Fibroblast of skin of right quadriceps (primary cell): ENCODE measurements at regions not wholly inside any gene's neighbourhood (a gene's known extent, or its start where the extent isn't known, plus 50 kb on each side); places are given as distances from the start of the nearest gene placed in this dataset.

Experiments
- DNase-seq: peaks from one replicate; pipeline ENCODE4 v3.0.0-alpha.2; 2013

DNA sequence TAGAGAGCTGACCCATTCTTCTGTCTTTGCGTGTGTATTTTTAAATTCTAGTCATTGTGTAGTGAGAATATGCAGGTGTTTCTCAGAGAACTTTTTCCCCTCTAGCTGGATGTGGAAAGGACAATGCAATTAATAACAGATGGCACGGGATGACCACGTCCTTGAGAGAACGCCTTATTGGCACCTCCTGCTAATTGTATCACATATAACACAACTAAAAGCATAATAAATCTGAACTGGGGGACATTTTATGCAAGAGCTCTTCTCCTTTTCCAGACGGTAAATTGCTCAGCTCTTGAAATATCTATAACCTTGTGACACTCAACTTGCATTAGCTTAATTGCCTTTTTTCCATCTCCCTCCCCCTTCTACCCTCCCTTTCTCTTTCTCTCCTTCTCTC lies 62.9 kb upstream of the IZUMO3 start:
- no peak for DNase-seq

DNA sequence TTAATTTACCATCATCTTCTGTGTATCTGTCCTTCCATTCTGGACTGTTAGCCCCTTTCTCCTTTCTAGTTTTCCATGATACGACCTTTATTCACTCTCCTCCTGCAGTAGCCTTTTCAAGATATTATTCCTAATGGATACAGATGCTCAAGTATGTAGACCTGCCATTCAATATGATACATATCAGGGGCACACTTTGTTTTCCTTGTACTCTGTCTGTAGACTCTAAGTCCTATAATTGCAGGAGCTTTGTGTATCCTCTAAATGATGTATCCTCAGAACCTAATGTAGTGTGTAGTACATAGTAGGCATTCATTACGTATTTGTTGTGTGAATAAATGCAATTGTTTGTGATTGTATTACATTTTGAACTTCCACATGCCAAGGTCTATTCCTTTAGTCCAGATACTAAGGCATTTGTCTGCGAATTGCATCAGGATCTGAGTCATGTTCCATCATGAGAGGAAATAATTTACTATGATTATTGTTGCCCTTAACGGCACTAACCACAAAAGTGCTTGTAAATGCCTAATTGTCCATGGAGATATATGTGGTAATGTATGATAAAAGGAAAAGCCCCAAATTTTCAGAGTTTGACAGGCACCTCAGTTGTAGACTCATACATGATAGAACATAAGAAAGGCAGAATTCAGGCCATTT lies 57.1 kb upstream of the IZUMO3 start:
- DNase-seq = peak; percentile 75
